Spleen (tissue), 7 donors: ENCODE measurements at regions not wholly inside any gene's neighbourhood (a gene's known extent, or its start where the extent isn't known, plus 50 kb on each side); places are given as distances from the start of the nearest gene placed in this dataset.

Experiments used
- CTCF ChIP-seq, 11 experiments: fragments of 200-600 bp in 7 of 11; fragments of 450-650 bp in 4 of 11; sonication (generic) in 4 of 11; IDR thresholded peaks in 8 of 11; conservative IDR thresholded peaks in 3 of 11; 1 replicate in 7 of 11; 2 replicates in 4 of 11; pipeline versions ENCODE4 v1.4.0 to v1.8.0; 2016 to 2021; ENCODE audit warnings: antibody characterized with exemption in 11 of 11, inconsistent platforms in 4 of 11, mild to moderate bottlenecking in 1 of 11
- POLR2AphosphoS5 ChIP-seq, 3 donors: sonication (generic); formaldehyde crosslinking; IDR thresholded peaks; one replicate each; pipeline ENCODE4 v1.5.1; 2017; ENCODE audit warnings: antibody characterized with exemption in 3 of 3
- donor health status: DM: no; HTN: no; CAD: no; lungs with moderate emphysema.
- donor health status: DM: no; HTN: no; CAD: no.
- donor health status: DM: no; HTN: no; CAD: no.

GRCh38 chr10:28910956-28911355 lies 233.6 kb downstream of the BAMBI start:
- TF ChIP-seq CTCF (IDR thresholded peaks at IDR 0.05 in 8 of 11, conservative IDR thresholded peaks at IDR 0.05 in 3 of 11) (no peak), POLR2AphosphoS5 (IDR thresholded peaks at IDR 0.05) (no peak)
